ENCODE measurements at regions not wholly inside any gene's neighbourhood (a gene's known extent, or its start where the extent isn't known, plus 50 kb on each side); places are given as distances from the start of the nearest gene placed in this dataset.

DNA sequence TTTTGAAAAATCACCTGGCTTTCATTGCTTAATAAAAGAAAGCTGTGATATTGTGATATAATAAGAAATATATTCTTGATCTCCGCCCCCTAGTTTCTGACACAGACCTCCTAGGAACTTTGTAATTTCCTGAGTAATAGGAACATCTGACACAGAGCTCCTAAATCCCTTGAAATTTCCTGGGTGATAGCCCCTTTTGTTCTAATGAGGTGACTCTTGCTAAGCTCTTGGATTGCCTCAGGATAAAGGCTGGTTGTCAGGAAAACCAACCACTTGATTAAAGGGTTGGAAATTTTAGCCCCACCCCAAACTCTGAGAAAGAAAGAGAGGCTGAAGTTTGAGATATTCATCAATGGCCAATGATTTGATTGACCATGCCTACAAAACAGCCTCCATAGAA is 326.4 kb upstream of the KIF2B start:
- intact Hi-C loops (cut with micrococcal nuclease) = no loop called here
- TF ChIP-seq, protein P1, sequence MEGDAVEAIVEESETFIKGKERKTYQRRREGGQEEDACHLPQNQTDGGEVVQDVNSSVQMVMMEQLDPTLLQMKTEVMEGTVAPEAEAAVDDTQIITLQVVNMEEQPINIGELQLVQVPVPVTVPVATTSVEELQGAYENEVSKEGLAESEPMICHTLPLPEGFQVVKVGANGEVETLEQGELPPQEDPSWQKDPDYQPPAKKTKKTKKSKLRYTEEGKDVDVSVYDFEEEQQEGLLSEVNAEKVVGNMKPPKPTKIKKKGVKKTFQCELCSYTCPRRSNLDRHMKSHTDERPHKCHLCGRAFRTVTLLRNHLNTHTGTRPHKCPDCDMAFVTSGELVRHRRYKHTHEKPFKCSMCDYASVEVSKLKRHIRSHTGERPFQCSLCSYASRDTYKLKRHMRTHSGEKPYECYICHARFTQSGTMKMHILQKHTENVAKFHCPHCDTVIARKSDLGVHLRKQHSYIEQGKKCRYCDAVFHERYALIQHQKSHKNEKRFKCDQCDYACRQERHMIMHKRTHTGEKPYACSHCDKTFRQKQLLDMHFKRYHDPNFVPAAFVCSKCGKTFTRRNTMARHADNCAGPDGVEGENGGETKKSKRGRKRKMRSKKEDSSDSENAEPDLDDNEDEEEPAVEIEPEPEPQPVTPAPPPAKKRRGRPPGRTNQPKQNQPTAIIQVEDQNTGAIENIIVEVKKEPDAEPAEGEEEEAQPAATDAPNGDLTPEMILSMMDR (IDR thresholded peaks at IDR 0.05; ENCODE audit: unreplicated experiment) = no peak
- Mint-ChIP-seq H3K27me3 (ENCODE audit: insufficient read depth, unreplicated experiment) (no peaks in the 10 kb centered on the region), H3K4me3 (ENCODE audit: unreplicated experiment) (no peak overlapping the region), H3K4me1 (ENCODE audit: insufficient read depth, unreplicated experiment) (peaks cover 6% of the 10 kb centered on the region), H3K9me3 (ENCODE audit: unreplicated experiment) (no peaks in the 10 kb centered on the region), H3K27ac (ENCODE audit: low read depth, unreplicated experiment) (no peak overlapping the region), H3K36me3 (ENCODE audit: insufficient read depth, unreplicated experiment) (no peaks in the 10 kb centered on the region)
- ChIA-PET CTCF (no interaction called here), POLR2A (no interaction called here)
- no peak for DNase-seq (ENCODE audit: unreplicated experiment)
- BruUV-seq (replicated peaks) = no TSS peak

DNA sequence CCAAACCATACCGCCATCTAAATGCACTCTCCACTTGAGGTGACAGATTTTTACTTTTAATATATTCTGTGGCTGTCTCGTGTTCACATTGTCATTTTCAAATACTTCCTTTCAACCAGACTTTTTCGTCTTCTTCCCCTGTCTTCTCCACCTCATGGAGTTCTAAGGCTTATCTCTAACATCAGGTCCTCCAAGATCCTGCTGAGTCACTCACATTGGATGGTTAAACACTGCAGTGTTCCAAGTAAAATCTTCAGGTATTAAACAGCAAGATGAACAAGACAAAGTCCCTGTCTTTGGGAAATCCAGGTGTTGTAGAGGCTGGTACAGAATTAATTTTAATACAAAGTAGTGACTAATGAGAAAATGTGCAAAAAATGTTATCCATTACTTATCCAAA is 330.2 kb upstream of the KIF2B start:
- H3K4me3 Mint-ChIP-seq (ENCODE audit: unreplicated experiment) = no peak overlapping the region
- H3K9me3 Mint-ChIP-seq (ENCODE audit: unreplicated experiment) = no peaks in the 10 kb centered on the region
- H3K27me3 Mint-ChIP-seq (ENCODE audit: insufficient read depth, unreplicated experiment) = no peaks in the 10 kb centered on the region
- H3K36me3 Mint-ChIP-seq (ENCODE audit: insufficient read depth, unreplicated experiment) = no peaks in the 10 kb centered on the region
- ChIA-PET POLR2A (no interaction called here), CTCF (no interaction called here)
- no peak overlapping the region for H3K27ac Mint-ChIP-seq (ENCODE audit: low read depth, unreplicated experiment)
- TF ChIP-seq, protein P1 (IDR thresholded peaks at IDR 0.05; ENCODE audit: unreplicated experiment) = no peak
- intact Hi-C loops (cut with micrococcal nuclease) = no loop called here
- DNase-seq (ENCODE audit: unreplicated experiment) = no peak
- BruUV-seq (replicated peaks) = no TSS peak
- peaks cover 13% of the 10 kb centered on the region for H3K4me1 Mint-ChIP-seq (ENCODE audit: insufficient read depth, unreplicated experiment)

DNA sequence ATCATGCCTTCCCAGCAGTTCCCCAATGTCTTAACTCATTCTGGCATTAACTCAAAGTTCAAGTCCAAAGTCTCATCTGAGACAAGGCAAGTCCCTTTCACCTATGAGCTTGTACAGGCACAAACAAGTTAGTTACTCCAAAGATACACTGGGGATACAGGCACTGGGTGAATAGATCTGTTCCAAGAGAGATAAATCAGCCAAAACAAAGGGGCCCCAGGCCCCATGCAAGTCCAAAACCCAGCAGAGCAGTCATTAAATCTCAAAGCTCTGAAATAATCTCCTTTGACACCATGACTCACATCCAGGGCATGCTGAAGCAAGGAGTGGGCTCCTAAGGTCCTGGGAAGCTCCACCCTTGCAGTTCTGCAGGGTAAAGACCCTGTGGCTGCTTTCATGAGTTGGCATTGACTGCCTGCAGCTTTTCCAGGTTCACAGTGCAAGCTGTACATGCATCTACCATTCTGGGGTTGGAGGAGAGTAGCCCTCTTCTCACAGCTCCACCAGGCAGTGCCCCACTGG is 332.2 kb upstream of the KIF2B start:
- no TSS peak for BruUV-seq (replicated peaks)
- ChIA-PET POLR2A (interaction anchor here (0.6 kb wide), 1 partner anchor 65 kb away, joined by 3 read pairs; no protein-coding TSS in a partner anchor), CTCF (interaction anchor here (0.6 kb wide), 1 partner anchor 23 kb away, joined by 4 read pairs; no protein-coding TSS in a partner anchor)
- Mint-ChIP-seq H3K4me3 (ENCODE audit: unreplicated experiment) (no peak overlapping the region), H3K9me3 (ENCODE audit: unreplicated experiment) (no peaks in the 10 kb centered on the region), H3K27ac (ENCODE audit: low read depth, unreplicated experiment) (no peak overlapping the region), H3K4me1 (ENCODE audit: insufficient read depth, unreplicated experiment) (peaks cover 13% of the 10 kb centered on the region), H3K36me3 (ENCODE audit: insufficient read depth, unreplicated experiment) (no peaks in the 10 kb centered on the region), H3K27me3 (ENCODE audit: insufficient read depth, unreplicated experiment) (no peaks in the 10 kb centered on the region)
- no peak for DNase-seq (ENCODE audit: unreplicated experiment)
- TF ChIP-seq, protein P1 (IDR thresholded peaks at IDR 0.05; ENCODE audit: unreplicated experiment) = no peak
- intact Hi-C loops (cut with micrococcal nuclease) = no loop called here

DNA sequence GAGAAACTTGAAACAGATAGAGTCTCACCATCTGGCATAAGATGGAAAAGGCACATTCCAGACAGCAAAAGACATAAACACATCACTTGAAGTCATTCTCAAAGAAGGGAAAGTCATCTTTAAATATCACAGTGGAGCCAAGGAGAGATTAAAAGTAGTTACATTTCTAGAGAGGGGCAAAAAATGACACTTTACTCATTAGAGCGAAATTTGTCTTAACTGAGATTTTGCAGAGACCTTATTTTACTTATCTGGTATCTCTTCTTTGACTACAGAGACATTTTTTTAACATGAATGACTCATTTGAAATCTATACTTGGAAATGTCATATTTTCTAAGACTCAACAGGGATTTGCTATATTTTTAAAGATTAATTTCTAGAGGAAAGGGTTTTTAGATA is 339.0 kb upstream of the KIF2B start:
- Mint-ChIP-seq H3K4me1 (ENCODE audit: insufficient read depth, unreplicated experiment) (no peaks in the 10 kb centered on the region), H3K9me3 (ENCODE audit: unreplicated experiment) (peaks cover 18% of the 10 kb centered on the region), H3K27me3 (ENCODE audit: insufficient read depth, unreplicated experiment) (no peaks in the 10 kb centered on the region), H3K36me3 (ENCODE audit: insufficient read depth, unreplicated experiment) (no peaks in the 10 kb centered on the region), H3K27ac (ENCODE audit: low read depth, unreplicated experiment) (no peak overlapping the region), H3K4me3 (ENCODE audit: unreplicated experiment) (no peak overlapping the region)
- intact Hi-C loops (cut with micrococcal nuclease) = no loop called here
- DNase-seq (ENCODE audit: unreplicated experiment) = no peak
- no TSS peak for BruUV-seq (replicated peaks)
- TF ChIP-seq, protein P1 (IDR thresholded peaks at IDR 0.05; ENCODE audit: unreplicated experiment) = no peak
- ChIA-PET POLR2A (no interaction called here), CTCF (no interaction called here)
